ENCODE measurements at regions not wholly inside any gene's neighbourhood (a gene's known extent, or its start where the extent isn't known, plus 50 kb on each side); places are given as distances from the start of the nearest gene placed in this dataset.

DNA sequence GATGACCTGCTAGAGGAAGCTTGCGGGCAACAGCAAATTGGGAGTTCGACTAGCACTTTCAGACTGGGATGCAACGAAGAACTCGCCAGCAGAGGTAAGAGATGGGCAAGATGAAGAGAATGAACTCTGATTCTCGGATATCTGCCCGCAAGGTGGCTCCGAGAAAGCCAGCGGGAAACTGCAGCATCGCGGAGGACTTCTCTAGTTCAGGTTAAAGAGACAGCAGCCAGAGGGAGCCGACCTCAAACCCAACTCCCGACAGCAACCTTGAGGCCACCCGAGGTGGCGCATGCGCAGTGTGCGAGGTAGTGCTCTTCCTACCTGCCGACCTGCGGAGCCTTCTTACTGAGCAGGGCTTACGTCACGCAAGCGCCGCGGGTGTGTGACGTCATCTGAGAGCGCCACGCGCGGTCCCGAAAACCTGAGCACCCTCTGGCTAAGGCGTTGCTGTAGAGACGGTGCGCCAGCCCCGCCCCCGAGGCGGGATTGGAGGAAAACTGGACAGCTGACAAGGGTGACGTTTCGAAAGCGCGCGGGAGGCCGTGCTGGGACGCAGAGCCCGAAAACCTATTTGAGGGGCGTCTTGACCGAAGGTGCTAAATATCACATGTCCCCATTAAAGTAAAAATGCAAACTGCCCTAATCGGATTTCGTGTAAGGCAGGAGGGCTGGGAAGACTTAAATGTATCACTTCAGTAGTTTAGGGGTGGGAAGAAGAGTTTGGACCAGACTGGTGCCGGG is 110.5 kb upstream of the SLC25A33 start:
- intact Hi-C loops (cut with DNase I): loop anchor here (5.0 kb wide), 1 partner anchor 51 kb away; no protein-coding TSS in a partner anchor
- WGBS: 4% methylated on average over 46 of the region's 48 CpGs
- TF ChIP-seq POLR2AphosphoS5 (IDR thresholded peaks at IDR 0.05) (peak; percentile 100), POLR2A (IDR thresholded peaks at IDR 0.05) (peak; percentile 64)
- TF ChIP-seq, protein P1, sequence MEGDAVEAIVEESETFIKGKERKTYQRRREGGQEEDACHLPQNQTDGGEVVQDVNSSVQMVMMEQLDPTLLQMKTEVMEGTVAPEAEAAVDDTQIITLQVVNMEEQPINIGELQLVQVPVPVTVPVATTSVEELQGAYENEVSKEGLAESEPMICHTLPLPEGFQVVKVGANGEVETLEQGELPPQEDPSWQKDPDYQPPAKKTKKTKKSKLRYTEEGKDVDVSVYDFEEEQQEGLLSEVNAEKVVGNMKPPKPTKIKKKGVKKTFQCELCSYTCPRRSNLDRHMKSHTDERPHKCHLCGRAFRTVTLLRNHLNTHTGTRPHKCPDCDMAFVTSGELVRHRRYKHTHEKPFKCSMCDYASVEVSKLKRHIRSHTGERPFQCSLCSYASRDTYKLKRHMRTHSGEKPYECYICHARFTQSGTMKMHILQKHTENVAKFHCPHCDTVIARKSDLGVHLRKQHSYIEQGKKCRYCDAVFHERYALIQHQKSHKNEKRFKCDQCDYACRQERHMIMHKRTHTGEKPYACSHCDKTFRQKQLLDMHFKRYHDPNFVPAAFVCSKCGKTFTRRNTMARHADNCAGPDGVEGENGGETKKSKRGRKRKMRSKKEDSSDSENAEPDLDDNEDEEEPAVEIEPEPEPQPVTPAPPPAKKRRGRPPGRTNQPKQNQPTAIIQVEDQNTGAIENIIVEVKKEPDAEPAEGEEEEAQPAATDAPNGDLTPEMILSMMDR (IDR thresholded peaks at IDR 0.05): peak in 2 of 4 experiments; percentile 55 to 58
- H3K36me3 ChIP-seq: no peaks in the 10 kb centered on the region
- H3K4me1 ChIP-seq (replicated peaks): peaks cover 5% of the 10 kb centered on the region
- H3K9me3 ChIP-seq: no peaks in the 10 kb centered on the region
- peak overlapping the region; percentile 70 to 75 for H3K27ac ChIP-seq
- peak; percentile 100 for DNase-seq (ENCODE audit: low spot score)
- H3K4me3 ChIP-seq: peak overlapping the region; percentile 33 to 36
- no peaks in the 10 kb centered on the region for H3K27me3 ChIP-seq (replicated peaks; ENCODE audit: insufficient read depth)

DNA sequence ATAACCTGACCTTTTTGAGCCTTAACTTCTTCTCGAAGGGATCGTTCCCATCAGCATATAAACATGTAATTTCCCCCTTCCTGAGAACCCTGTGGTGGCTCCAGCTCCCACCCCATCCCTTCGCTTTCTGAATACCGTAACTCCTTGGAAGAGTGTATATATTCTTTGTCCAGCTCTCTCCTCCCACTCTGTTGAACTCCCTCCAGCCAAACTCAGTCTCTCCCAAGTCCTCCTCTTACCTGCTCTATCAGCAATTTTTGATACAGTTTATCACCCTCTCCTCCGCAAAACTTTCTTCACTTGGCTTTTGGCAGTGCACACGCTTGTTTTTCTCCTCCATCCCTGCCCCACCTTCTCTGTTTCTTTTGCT is 109.9 kb upstream of the SLC25A33 start:
- WGBS: 26% methylated on average over 6 of the region's 6 CpGs
- intact Hi-C loops (cut with DNase I): loop anchor here (5.0 kb wide), 1 partner anchor 52 kb away; no protein-coding TSS in a partner anchor
- TF ChIP-seq, protein P1 (IDR thresholded peaks at IDR 0.05): no peak
- Histone ChIP-seq H3K4me3 (peak overlapping the region; percentile 33 to 36), H3K27me3 (replicated peaks; ENCODE audit: insufficient read depth) (no peaks in the 10 kb centered on the region), H3K27ac (peak overlapping the region; percentile 70 to 75), H3K4me1 (replicated peaks) (peaks cover 5% of the 10 kb centered on the region), H3K9me3 (no peaks in the 10 kb centered on the region), H3K36me3 (no peaks in the 10 kb centered on the region)
- DNase-seq (ENCODE audit: low spot score): no peak

DNA sequence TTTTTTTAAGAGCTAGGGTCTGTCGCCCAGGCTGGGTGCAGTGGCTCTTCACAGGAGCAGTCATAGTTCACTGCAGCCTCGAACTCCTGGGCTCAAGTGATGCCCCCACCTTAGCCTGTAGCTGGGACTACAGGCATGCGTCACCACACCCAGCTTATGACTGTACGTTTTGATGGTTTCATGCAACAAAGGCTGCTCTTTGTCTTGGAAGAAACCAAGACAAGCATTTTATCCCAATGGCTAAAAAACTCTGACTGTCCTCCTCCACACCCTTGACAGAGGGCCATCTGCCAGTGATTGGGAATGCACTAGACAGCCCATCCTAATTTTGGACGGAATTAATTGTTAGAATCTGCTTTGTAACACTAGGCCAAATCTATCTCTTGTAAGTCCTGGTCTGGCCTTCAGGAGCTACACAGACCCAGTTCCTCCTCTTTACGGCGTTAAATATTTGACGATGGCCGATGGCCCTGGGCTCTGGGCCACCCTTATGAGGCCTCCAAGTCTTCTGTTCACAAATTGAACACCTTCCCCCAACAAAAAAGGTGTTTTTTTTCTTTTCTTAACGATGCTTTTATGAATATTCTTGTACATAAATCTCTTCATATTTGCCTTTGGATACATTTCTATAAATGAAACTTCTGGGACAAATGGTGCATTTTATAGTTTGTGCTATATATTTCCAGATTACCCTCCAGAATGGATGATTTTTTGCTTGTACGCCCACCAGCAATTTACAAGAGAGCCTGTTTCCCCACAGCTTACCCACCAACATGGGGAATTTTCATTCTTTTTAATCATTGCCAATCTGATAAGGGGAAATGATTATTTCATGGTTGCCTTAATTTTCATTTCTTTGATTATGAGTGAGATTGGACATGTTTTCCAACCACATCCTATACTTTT is 104.8 kb upstream of the SLC25A33 start:
- Histone ChIP-seq H3K9me3 (no peaks in the 10 kb centered on the region), H3K36me3 (no peaks in the 10 kb centered on the region), H3K27ac (peak overlapping the region in 1 of 2 donors; percentile 70), H3K27me3 (replicated peaks; ENCODE audit: insufficient read depth) (no peaks in the 10 kb centered on the region), H3K4me3 (no peak overlapping the region), H3K4me1 (replicated peaks) (peaks cover 17% of the 10 kb centered on the region)
- intact Hi-C loops (cut with DNase I): no loop called here
- WGBS: 50% methylated on average over 11 of the region's 11 CpGs
- TF ChIP-seq POLR2AphosphoS5 (IDR thresholded peaks at IDR 0.05): no peak
- no peak for TF ChIP-seq POLR2A (IDR thresholded peaks at IDR 0.05)
- TF ChIP-seq, protein P1 (IDR thresholded peaks at IDR 0.05): no peak
- DNase-seq (ENCODE audit: low spot score): no peak

DNA sequence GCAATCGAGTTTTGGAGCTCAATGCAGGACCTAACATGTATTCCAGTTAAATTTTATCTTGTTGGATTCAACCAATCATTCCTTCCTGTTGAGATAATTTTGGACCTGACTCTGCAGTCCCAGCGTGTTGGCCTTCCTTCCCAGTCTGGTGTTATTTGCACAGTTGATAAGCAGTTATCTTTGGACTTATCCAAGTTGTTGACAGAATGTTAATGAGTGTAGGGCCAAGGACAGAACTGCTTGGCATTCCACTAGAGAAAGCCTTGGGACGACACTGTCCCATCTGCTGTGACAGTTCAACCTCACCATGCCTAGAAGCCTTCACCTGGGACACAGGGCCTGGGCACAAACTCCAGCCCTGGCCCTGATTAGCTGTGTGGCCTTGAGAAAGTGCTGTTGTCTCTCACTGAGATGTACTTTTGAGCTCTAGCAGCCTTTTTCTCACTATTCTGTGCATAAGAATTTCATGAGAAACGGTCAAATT is 104.1 kb upstream of the SLC25A33 start:
- H3K4me1 ChIP-seq (replicated peaks): peaks cover 16% of the 10 kb centered on the region
- DNase-seq (ENCODE audit: low spot score): peak; percentile 53
- no peaks in the 10 kb centered on the region for H3K27me3 ChIP-seq (replicated peaks; ENCODE audit: insufficient read depth)
- no peaks in the 10 kb centered on the region for H3K9me3 ChIP-seq
- TF ChIP-seq POLR2AphosphoS5 (IDR thresholded peaks at IDR 0.05) (peak; percentile 92), POLR2A (IDR thresholded peaks at IDR 0.05) (no peak)
- TF ChIP-seq, protein P1 (IDR thresholded peaks at IDR 0.05): no peak
- H3K27ac ChIP-seq: peak overlapping the region; percentile 64 to 70
- no peaks in the 10 kb centered on the region for H3K36me3 ChIP-seq
- WGBS: 40% methylated on average over 4 of the region's 4 CpGs
- intact Hi-C loops (cut with DNase I): no loop called here
- no peak overlapping the region for H3K4me3 ChIP-seq

Data from prostate gland (tissue), 2 donors.